SU-DHL-6 (cell line): ENCODE measurements at regions not wholly inside any gene's neighbourhood (a gene's known extent, or its start where the extent isn't known, plus 50 kb on each side); places are given as distances from the start of the nearest gene placed in this dataset.

Experiments used
- H2AFZ ChIP-seq: fragments of 200-600 bp; sonication (generic); 2 replicates; pipeline ENCODE4 v1.6.1; 2014; ENCODE audit warnings: low read depth, mild to moderate bottlenecking, moderate library complexity, mixed read lengths, antibody characterized with exemption, low read length; ENCODE audit not compliant: severe bottlenecking
- H3F3A ChIP-seq: fragments of 200-600 bp; shearing (Covaris generic); 2 replicates; pipeline ENCODE4 v1.6.0; 2016; ENCODE audit warnings: antibody characterized with exemption, mild to moderate bottlenecking; ENCODE audit not compliant: insufficient read depth
- H3K27ac ChIP-seq: fragments of 200-600 bp; sonication (generic); 2 replicates; pipeline ENCODE4 v1.5.1; 2016; ENCODE audit warnings: low read depth, mild to moderate bottlenecking, low read length, moderate library complexity, mixed read lengths
- H3K27me3 ChIP-seq: fragments of 200-600 bp; sonication (generic), shearing (Covaris generic); 2 replicates; pipeline ENCODE4 v1.6.0; 2014; ENCODE audit warnings: mild to moderate bottlenecking, low read length
- H3K36me3 ChIP-seq: fragments of 200-600 bp; sonication (generic); 2 replicates; pipeline ENCODE4 v1.6.1; 2014; ENCODE audit warnings: mild to moderate bottlenecking, low read length, mixed read lengths
- H3K4me2 ChIP-seq: fragments of 300-600, 200-600 bp; shearing (Covaris generic), sonication (generic); 2 replicates; pipeline ENCODE4 v1.6.0; 2014; ENCODE audit warnings: low read length, low read depth, mild to moderate bottlenecking; ENCODE audit not compliant: poor library complexity, severe bottlenecking
- H3K4me3 ChIP-seq: fragments of 200-600 bp; sonication (generic); 2 replicates; pipeline ENCODE4 v1.5.1; 2014; ENCODE audit warnings: antibody characterized with exemption, low read length, mild to moderate bottlenecking, mixed read lengths; ENCODE audit not compliant: insufficient read depth, poor library complexity, severe bottlenecking
- H3K79me2 ChIP-seq: fragments of 200-600 bp; sonication (generic); 2 replicates; pipeline ENCODE4 v1.6.1; 2014; ENCODE audit warnings: mild to moderate bottlenecking, low read length, moderate library complexity; ENCODE audit not compliant: insufficient read depth
- H3K9ac ChIP-seq: fragments of 200-600 bp; sonication (generic); 2 replicates; pipeline ENCODE4 v1.7.0; 2014; ENCODE audit warnings: mild to moderate bottlenecking, low read length
- H3K9me2 ChIP-seq: fragments of 200-600 bp; sonication (generic); replicated peaks from 2 replicates; pipeline ENCODE4 v1.6.1; 2014; ENCODE audit warnings: low read length; ENCODE audit not compliant: insufficient read depth
- H3K9me3 ChIP-seq: fragments of 200-600 bp; sonication (generic); 2 replicates; pipeline ENCODE4 v1.6.1; 2014; ENCODE audit warnings: low read length, mixed read lengths; ENCODE audit not compliant: insufficient read depth
- H4K20me1 ChIP-seq: fragments of 200-600 bp; sonication (generic); 2 replicates; pipeline ENCODE4 v1.6.1; 2014; ENCODE audit warnings: low read depth, mild to moderate bottlenecking, antibody characterized with exemption, low read length, moderate library complexity, mixed read lengths
- CTCF ChIP-seq: fragments of 200-600 bp; sonication (generic); IDR thresholded peaks from one replicate; pipeline ENCODE4 v1.5.1; 2017; ENCODE audit warnings: antibody characterized with exemption, mild to moderate bottlenecking, low read length, moderate library complexity; ENCODE audit not compliant: insufficient read depth, poor library complexity, severe bottlenecking
- EZH2phosphoT487 ChIP-seq: fragments of 200-600 bp; sonication (generic), shearing (Covaris generic); conservative IDR thresholded peaks from 2 replicates; pipeline ENCODE4 v1.6.1; 2018; ENCODE audit warnings: mild to moderate bottlenecking, antibody characterized with exemption, low read length, moderate library complexity, mixed read lengths

- Histone ChIP-seq H3K27ac (no peak overlapping the region), H3K36me3 (no peaks in the 10 kb centered on the region), H3K79me2 (no peaks in the 10 kb centered on the region), H3K4me3 (no peak overlapping the region), H3K9me2 (no peaks in the 10 kb centered on the region), H2AFZ (no peak overlapping the region), H3F3A (no peaks in the 10 kb centered on the region), H3K9me3 (no peaks in the 10 kb centered on the region), H4K20me1 (no peaks in the 10 kb centered on the region), H3K9ac (no peak overlapping the region), H3K4me2 (no peak overlapping the region), H3K27me3 (no peaks in the 10 kb centered on the region; the same call in 1 of the 2 replicates)
- TF ChIP-seq EZH2phosphoT487: no peak
- TF ChIP-seq CTCF: no peak
These were observed 510.4 kb downstream of the BUD13 start for GRCh38 chr11:116262370-116262769.

GRCh38 chr11:116261606-116262005 is 511.2 kb downstream of the BUD13 start:
- Histone ChIP-seq H3K9me2 (no peaks in the 10 kb centered on the region), H3K4me2 (no peak overlapping the region), H3K4me3 (no peak overlapping the region), H3K36me3 (no peaks in the 10 kb centered on the region), H3F3A (no peaks in the 10 kb centered on the region), H3K27me3 (no peaks in the 10 kb centered on the region; the same call in 1 of the 2 replicates), H3K9me3 (no peaks in the 10 kb centered on the region), H4K20me1 (no peaks in the 10 kb centered on the region), H3K27ac (no peak overlapping the region), H3K79me2 (no peaks in the 10 kb centered on the region), H3K9ac (no peak overlapping the region), H2AFZ (no peak overlapping the region)
- TF ChIP-seq EZH2phosphoT487: no peak
- no peak for TF ChIP-seq CTCF

GRCh38 chr11:116258821-116259220 is 514.0 kb downstream of the BUD13 start:
- no peaks in the 10 kb centered on the region for H3F3A ChIP-seq
- no peaks in the 10 kb centered on the region for H3K9me2 ChIP-seq
- TF ChIP-seq EZH2phosphoT487: no peak
- no peak for TF ChIP-seq CTCF
- H3K36me3 ChIP-seq: no peaks in the 10 kb centered on the region
- no peaks in the 10 kb centered on the region for H3K9me3 ChIP-seq
- no peak overlapping the region for H2AFZ ChIP-seq
- no peak overlapping the region for H3K4me3 ChIP-seq
- no peak overlapping the region for H3K4me2 ChIP-seq
- H3K27me3 ChIP-seq: no peaks in the 10 kb centered on the region; the same call in 1 of the 2 replicates
- no peaks in the 10 kb centered on the region for H3K79me2 ChIP-seq
- no peaks in the 10 kb centered on the region for H4K20me1 ChIP-seq
- H3K27ac ChIP-seq: no peak overlapping the region
- H3K9ac ChIP-seq: no peak overlapping the region
